IMR-90 (cell line): ENCODE measurements at regions not wholly inside any gene's neighbourhood (a gene's known extent, or its start where the extent isn't known, plus 50 kb on each side); places are given as distances from the start of the nearest gene placed in this dataset.

Experiments used
- ATAC-seq: fragments of 200-7000 bp; cut with Tn5 transposase; 2 replicates; pipeline ENCODE4 v1.9.1; 2020; ENCODE audit warnings: low read depth, mild to moderate bottlenecking, moderate library complexity
- BruUV-seq: library from RNA; stranded (reverse); fragments of 400-500 nt; replicated peaks from 2 replicates; lab custom pipeline; 2021; lab: Mats Ljungman, UMichigan
- CTCF ChIA-PET: fragments of 300-600 bp; formaldehyde crosslinking; extraction: SDS; loops from one replicate; lab custom pipeline; 2021; ENCODE audit warnings: antibody characterized with exemption; lab: Yijun Ruan, JAX
- POLR2A ChIA-PET: fragments of 300-600 bp; sonication (Branson Sonifier 250); formaldehyde crosslinking; loops from one replicate; lab custom pipeline; 2022; ENCODE audit warnings: antibody characterized with exemption; ENCODE audit not compliant: unreplicated experiment; lab: Charles Lee
- DNase-seq: peaks from one replicate; pipeline ENCODE4 v3.0.0; 2013
- H2AFZ ChIP-seq: replicated peaks from 2 replicates; pipeline ENCODE3; 2013; ENCODE audit warnings: low read length, mild to moderate bottlenecking; ENCODE audit not compliant: poor library complexity
- H2AK5ac ChIP-seq: 2 replicates; pipeline ENCODE4 v1.6.1; 2013; ENCODE audit warnings: low read depth, low read length, inconsistent platforms
- H2AK9ac ChIP-seq: replicated peaks from 2 replicates; pipeline ENCODE3; 2013; ENCODE audit warnings: mild to moderate bottlenecking, low read depth, low read length, moderate library complexity; ENCODE audit not compliant: poor library complexity
- H2BK120ac ChIP-seq: 2 replicates; pipeline ENCODE4 v1.6.1; 2013; ENCODE audit warnings: low read depth, low read length, inconsistent platforms
- H2BK15ac ChIP-seq: 3 replicates; pipeline ENCODE4 v1.6.1; 2013; ENCODE audit warnings: low read depth, low read length, inconsistent platforms
- H2BK20ac ChIP-seq: 2 replicates; pipeline ENCODE4 v1.6.1; 2013; ENCODE audit warnings: low read depth, mild to moderate bottlenecking, inconsistent platforms, low read length, moderate library complexity
- H2BK5ac ChIP-seq: 2 replicates; pipeline ENCODE4 v1.6.1; 2013; ENCODE audit warnings: mild to moderate bottlenecking, low read depth, low read length, inconsistent platforms; ENCODE audit not compliant: poor library complexity, severe bottlenecking
- H3K14ac ChIP-seq: replicated peaks from 2 replicates; pipeline ENCODE4 v1.6.1; 2013; ENCODE audit warnings: low read depth, low read length, inconsistent platforms
- H3K18ac ChIP-seq: 2 replicates; pipeline ENCODE4 v1.6.1; 2013; ENCODE audit warnings: low read depth, low read length, control low read depth
- H3K23ac ChIP-seq: 2 replicates; pipeline ENCODE4 v1.6.1; 2013; ENCODE audit warnings: low read depth, low read length, inconsistent platforms
- H3K27ac ChIP-seq: 2 replicates; pipeline ENCODE4 v1.5.1; 2013; ENCODE audit warnings: mild to moderate bottlenecking, control low read depth, low read length; ENCODE audit not compliant: insufficient read depth
- H3K27me3 ChIP-seq: 2 replicates; pipeline ENCODE4 v1.6.1; 2013; ENCODE audit warnings: low read length; ENCODE audit not compliant: control insufficient read depth, insufficient read depth
- H3K36me3 ChIP-seq: 2 replicates; pipeline ENCODE4 v1.6.1; 2013; ENCODE audit warnings: low read length, mixed read lengths; ENCODE audit not compliant: control insufficient read depth, insufficient read depth
- H3K4ac ChIP-seq: 2 replicates; pipeline ENCODE4 v1.6.1; 2013; ENCODE audit warnings: low read depth, low read length, inconsistent platforms
- H3K4me1 ChIP-seq: 2 replicates; pipeline ENCODE4 v1.6.1; 2013; ENCODE audit warnings: low read length, mixed read lengths; ENCODE audit not compliant: control insufficient read depth, insufficient read depth
- H3K4me2 ChIP-seq: 2 replicates; pipeline ENCODE4 v1.6.1; 2013; ENCODE audit warnings: low read depth, mild to moderate bottlenecking, control low read depth, low read length, moderate library complexity
- H3K4me3 ChIP-seq: 2 replicates; pipeline ENCODE4 v1.5.1; 2013; ENCODE audit warnings: low read depth, mild to moderate bottlenecking, control low read depth, low read length, moderate library complexity; ENCODE audit not compliant: insufficient read depth
- H3K56ac ChIP-seq: 2 replicates; pipeline ENCODE4 v1.6.1; 2013; ENCODE audit warnings: low read length, inconsistent platforms; ENCODE audit not compliant: insufficient read depth; ENCODE audit errors: extremely low read depth
- H3K79me1 ChIP-seq, 2 experiments: 2 replicates each; pipeline ENCODE4 v1.6.1; 2013; ENCODE audit warnings: low read length in 2 of 2, inconsistent platforms in 1 of 2, low read depth in 1 of 2
- H3K9ac ChIP-seq: 2 replicates; pipeline ENCODE4 v1.6.1; 2013; ENCODE audit warnings: low read depth, low read length, control low read depth
- H3K9me1 ChIP-seq: 2 replicates; pipeline ENCODE4 v1.6.1; 2013; ENCODE audit warnings: low read length, inconsistent platforms; ENCODE audit not compliant: insufficient read depth
- H3K9me3 ChIP-seq: 2 replicates; pipeline ENCODE4 v1.6.1; 2013; ENCODE audit warnings: low read length; ENCODE audit not compliant: control insufficient read depth, insufficient read depth
- H4K20me1 ChIP-seq: 2 replicates; pipeline ENCODE4 v1.6.1; 2013; ENCODE audit warnings: low read length, inconsistent platforms; ENCODE audit not compliant: insufficient read depth
- H4K5ac ChIP-seq: 2 replicates; pipeline ENCODE4 v1.6.1; 2013; ENCODE audit warnings: mild to moderate bottlenecking, low read depth, low read length, control low read depth
- H4K8ac ChIP-seq, 2 experiments: 2 replicates each; pipeline ENCODE4 v1.6.1; 2013; ENCODE audit warnings: low read depth in 2 of 2, low read length in 2 of 2, control low read depth in 1 of 2, inconsistent platforms in 1 of 2
- H4K91ac ChIP-seq: 2 replicates; pipeline ENCODE4 v1.6.1; 2013; ENCODE audit warnings: low read depth, low read length, inconsistent platforms; ENCODE audit not compliant: insufficient read depth
- BHLHE40 ChIP-seq: fragments of 150-350 bp; IDR thresholded peaks from 2 replicates; pipeline ENCODE4 v1.6.1; 2016; ENCODE audit warnings: mild to moderate bottlenecking, low read depth, low read length
- CEBPB ChIP-seq: IDR thresholded peaks from 2 replicates; pipeline ENCODE4 v1.6.1; 2012; ENCODE audit warnings: low read depth, low read length, improper control_type of control experiment
- CHD1 ChIP-seq: IDR thresholded peaks from 2 replicates; pipeline ENCODE4 v1.6.1; 2012; ENCODE audit warnings: low read depth, low read length, improper control_type of control experiment
- FOS ChIP-seq: fragments of 150-350 bp; IDR thresholded peaks from 2 replicates; pipeline ENCODE4 v1.6.1; 2016; ENCODE audit warnings: low read depth, low read length
- MAFK ChIP-seq: IDR thresholded peaks from 2 replicates; pipeline ENCODE4 v1.6.1; 2012; ENCODE audit warnings: low read depth, low read length, improper control_type of control experiment
- MAZ ChIP-seq: IDR thresholded peaks from 2 replicates; pipeline ENCODE4 v1.6.1; 2012; ENCODE audit warnings: low read depth, mild to moderate bottlenecking, low read length, improper control_type of control experiment, moderate library complexity, borderline replicate concordance
- MXI1 ChIP-seq: IDR thresholded peaks from 2 replicates; pipeline ENCODE4 v1.6.1; 2012; ENCODE audit warnings: low read depth, mild to moderate bottlenecking, low read length, moderate library complexity, borderline replicate concordance
- NFE2L2 ChIP-seq: fragments of 150-350 bp; IDR thresholded peaks from 2 replicates; pipeline ENCODE4 v1.6.1; 2016; ENCODE audit warnings: low read depth, mild to moderate bottlenecking, low read length
- POLR2A ChIP-seq: IDR thresholded peaks from 2 replicates; pipeline ENCODE4 v1.6.1; 2012; ENCODE audit warnings: mild to moderate bottlenecking, low read depth, low read length
- RAD21 ChIP-seq: IDR thresholded peaks from 2 replicates; pipeline ENCODE4 v1.6.1; 2012; ENCODE audit warnings: low read length, improper control_type of control experiment
- RCOR1 ChIP-seq: IDR thresholded peaks from 2 replicates; pipeline ENCODE4 v1.6.1; 2012; ENCODE audit warnings: mild to moderate bottlenecking, low read length, improper control_type of control experiment; ENCODE audit not compliant: insufficient replicate concordance
- RFX5 ChIP-seq: IDR thresholded peaks from 2 replicates; pipeline ENCODE4 v1.8.0; 2012; ENCODE audit warnings: low read depth, mild to moderate bottlenecking, low read length, moderate library complexity
- SMC3 ChIP-seq: fragments of 150-350 bp; IDR thresholded peaks from 2 replicates; pipeline ENCODE4 v1.6.1; 2016; ENCODE audit warnings: low read depth, mild to moderate bottlenecking, antibody characterized with exemption, low read length, moderate library complexity
- USF2 ChIP-seq: fragments of 150-350 bp; IDR thresholded peaks from 2 replicates; pipeline ENCODE4 v1.6.1; 2017; ENCODE audit warnings: mild to moderate bottlenecking, antibody characterized with exemption, low read length, low read depth
- WGBS, 2 experiments: methylation state at CpG; one replicate each; pipeline versions ENCODE4 v1.1.5 to v1.1.7; 2013; ENCODE audit warnings: missing lambda C conversion rate in 2 of 2; ENCODE audit not compliant: insufficient read length in 1 of 2; ENCODE audit errors: extremely low coverage in 2 of 2; 5-methylcytosine and 5-hydroxymethylcytosine counted together
- dilution Hi-C: fragments of 300-500 bp; cut with HindIII; formaldehyde crosslinking; loops from one replicate; pipeline ENCODE4 v1.14.3; 2018; ENCODE audit warnings: low sequenced_read_pairs; ENCODE audit not compliant: unreplicated experiment
- in situ Hi-C: fragments of 300-500 bp; cut with MboI; formaldehyde crosslinking; loops from 3 replicates; pipeline ENCODE4 v1.14.3; 2019; ENCODE audit warnings: low sequenced_read_pairs, inconsistent platforms, mixed read lengths
- intact Hi-C: fragments of 100-400 bp; cut with micrococcal nuclease; formaldehyde crosslinking; loops from 2 replicates; pipeline ENCODE4 v1.10.0; 2022
- TF ChIP-seq, protein P1 (sequence below): fragments of 150-350 bp; IDR thresholded peaks from 2 replicates; pipeline ENCODE4 v1.6.1; 2016; ENCODE audit warnings: low read depth, mild to moderate bottlenecking, low read length, moderate library complexity, borderline replicate concordance
- TF ChIP-seq, protein P2 (sequence below): conservative IDR thresholded peaks from 2 replicates; pipeline ENCODE4 v1.5.1; 2012; ENCODE audit warnings: mild to moderate bottlenecking, low read depth, low read length, improper control_type of control experiment

GRCh38 chr10:125495386-125495785 is 187.6 kb downstream of the TEX36 start:
- Histone ChIP-seq H3K27ac (no peak overlapping the region), H3K14ac (no peak overlapping the region), H2BK20ac (no peak overlapping the region), H3K4me3 (no peak overlapping the region), H4K91ac (no peak overlapping the region), H3K27me3 (no peaks in the 10 kb centered on the region; the same call in none of the 2 replicates), H2AK9ac (no peak overlapping the region), H2BK120ac (no peak overlapping the region), H2BK15ac (no peak overlapping the region), H4K20me1 (no peaks in the 10 kb centered on the region), H3K56ac (no peak overlapping the region), H4K5ac (no peak overlapping the region), H3K4ac (no peak overlapping the region), H3K4me2 (no peak overlapping the region), H3K36me3 (no peaks in the 10 kb centered on the region), H2AK5ac (no peak overlapping the region), H3K79me1 (no peaks in the 10 kb centered on the region), H3K9me3 (no peaks in the 10 kb centered on the region), H3K18ac (no peak overlapping the region), H3K23ac (no peak overlapping the region), H4K8ac (no peak overlapping the region), H3K9me1 (no peaks in the 10 kb centered on the region), H2BK5ac (no peak overlapping the region), H3K9ac (no peak overlapping the region), H3K4me1 (no peaks in the 10 kb centered on the region), H2AFZ (no peak overlapping the region)
- POLR2A ChIA-PET = no interaction called here
- ATAC-seq = no peak
- intact Hi-C loops (loop anchor here (10.0 kb wide), 1 partner anchor 159 kb away; no protein-coding TSS in a partner anchor), in situ Hi-C loops (no loop called here), dilution Hi-C loops (no loop called here)
- CTCF ChIA-PET = interaction anchor here (0.6 kb wide), 1 partner anchor 73 kb away, joined by 6 read pairs; no protein-coding TSS in a partner anchor
- no peak for TF ChIP-seq MXI1
- no peak for TF ChIP-seq MAFK
- no peak for TF ChIP-seq SMC3
- TF ChIP-seq RCOR1 = no peak
- TF ChIP-seq, protein P1, sequence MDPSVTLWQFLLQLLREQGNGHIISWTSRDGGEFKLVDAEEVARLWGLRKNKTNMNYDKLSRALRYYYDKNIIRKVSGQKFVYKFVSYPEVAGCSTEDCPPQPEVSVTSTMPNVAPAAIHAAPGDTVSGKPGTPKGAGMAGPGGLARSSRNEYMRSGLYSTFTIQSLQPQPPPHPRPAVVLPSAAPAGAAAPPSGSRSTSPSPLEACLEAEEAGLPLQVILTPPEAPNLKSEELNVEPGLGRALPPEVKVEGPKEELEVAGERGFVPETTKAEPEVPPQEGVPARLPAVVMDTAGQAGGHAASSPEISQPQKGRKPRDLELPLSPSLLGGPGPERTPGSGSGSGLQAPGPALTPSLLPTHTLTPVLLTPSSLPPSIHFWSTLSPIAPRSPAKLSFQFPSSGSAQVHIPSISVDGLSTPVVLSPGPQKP = no peak
- TF ChIP-seq, protein P2, sequence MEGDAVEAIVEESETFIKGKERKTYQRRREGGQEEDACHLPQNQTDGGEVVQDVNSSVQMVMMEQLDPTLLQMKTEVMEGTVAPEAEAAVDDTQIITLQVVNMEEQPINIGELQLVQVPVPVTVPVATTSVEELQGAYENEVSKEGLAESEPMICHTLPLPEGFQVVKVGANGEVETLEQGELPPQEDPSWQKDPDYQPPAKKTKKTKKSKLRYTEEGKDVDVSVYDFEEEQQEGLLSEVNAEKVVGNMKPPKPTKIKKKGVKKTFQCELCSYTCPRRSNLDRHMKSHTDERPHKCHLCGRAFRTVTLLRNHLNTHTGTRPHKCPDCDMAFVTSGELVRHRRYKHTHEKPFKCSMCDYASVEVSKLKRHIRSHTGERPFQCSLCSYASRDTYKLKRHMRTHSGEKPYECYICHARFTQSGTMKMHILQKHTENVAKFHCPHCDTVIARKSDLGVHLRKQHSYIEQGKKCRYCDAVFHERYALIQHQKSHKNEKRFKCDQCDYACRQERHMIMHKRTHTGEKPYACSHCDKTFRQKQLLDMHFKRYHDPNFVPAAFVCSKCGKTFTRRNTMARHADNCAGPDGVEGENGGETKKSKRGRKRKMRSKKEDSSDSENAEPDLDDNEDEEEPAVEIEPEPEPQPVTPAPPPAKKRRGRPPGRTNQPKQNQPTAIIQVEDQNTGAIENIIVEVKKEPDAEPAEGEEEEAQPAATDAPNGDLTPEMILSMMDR = no peak
- no peak for TF ChIP-seq CEBPB
- no peak for TF ChIP-seq FOS
- no peak for TF ChIP-seq BHLHE40
- TF ChIP-seq RFX5 = no peak
- TF ChIP-seq NFE2L2 = no peak
- TF ChIP-seq MAZ = no peak
- no peak for TF ChIP-seq USF2
- no peak for TF ChIP-seq POLR2A
- no peak for TF ChIP-seq RAD21
- no peak for TF ChIP-seq CHD1
- no TSS peak for BruUV-seq
- DNase-seq = no peak
- WGBS, 2 experiments = no CpG with 5 or more reads among the region's 4 CpGs
